Activated CD4-positive, alpha-beta T cell treated with anti-CD3 and anti-CD28 coated beads, Interleukin-10, Interleukin-2, amounts not matched to agents 100 ng/mL and 50 ng/mL, durations not matched to agents 16 hours and 8 hours (primary cell): ENCODE measurements at regions not wholly inside any gene's neighbourhood (a gene's known extent, or its start where the extent isn't known, plus 50 kb on each side); places are given as distances from the start of the nearest gene placed in this dataset.
A peak's percentile ranks its signal among the peaks of the same experiment; 100 is the strongest.
"Not testable (repeated sequence)": the region's sequence is repeated elsewhere in the genome, so short reads cannot be mapped to it uniquely, and the experiment has no call there.

Experiments used
- DNase-seq: peaks from one replicate; pipeline ENCODE4 v3.0.0-alpha.2; 2020

DNA sequence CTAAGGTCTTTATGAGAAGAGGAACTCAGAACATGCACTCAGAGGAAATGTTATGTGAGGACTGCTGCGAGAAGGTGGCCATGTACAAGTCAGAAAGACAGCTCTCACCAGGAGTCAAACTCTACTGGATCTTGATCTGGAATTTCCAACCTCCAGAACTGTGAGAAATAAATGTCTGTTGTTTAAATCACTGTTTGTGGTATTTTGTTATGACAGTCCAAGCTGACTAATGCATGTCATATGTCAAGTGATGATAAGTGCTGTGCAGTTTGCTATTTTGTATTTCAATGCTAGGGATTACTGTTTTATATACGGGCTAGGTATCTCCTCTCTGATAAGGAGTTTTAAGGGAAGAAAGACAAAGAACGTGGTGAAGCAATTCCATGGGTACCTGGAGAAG lies 162.3 kb downstream of the CPEB2 start:
- DNase-seq, result no peak

DNA sequence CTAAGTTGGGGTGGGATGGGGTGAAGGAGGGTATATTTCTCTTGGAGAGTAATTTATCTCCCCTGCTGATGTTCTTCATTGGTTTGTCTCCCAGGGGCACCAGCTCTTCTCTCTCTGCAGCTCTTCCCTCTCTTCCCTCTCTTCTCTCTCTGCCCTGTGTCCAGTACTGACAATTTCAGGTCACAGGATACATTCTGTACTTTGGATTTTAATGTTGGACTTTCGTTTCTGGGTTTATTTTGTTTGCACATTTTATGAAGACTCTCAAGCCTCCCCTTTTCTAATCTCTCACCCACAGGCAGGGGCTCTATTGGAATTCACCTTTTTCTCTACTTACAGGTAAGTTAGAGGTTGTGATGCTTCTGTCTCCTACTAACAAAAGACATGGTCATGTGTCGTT lies 165.5 kb downstream of the CPEB2 start:
- DNase-seq, result no peak

DNA sequence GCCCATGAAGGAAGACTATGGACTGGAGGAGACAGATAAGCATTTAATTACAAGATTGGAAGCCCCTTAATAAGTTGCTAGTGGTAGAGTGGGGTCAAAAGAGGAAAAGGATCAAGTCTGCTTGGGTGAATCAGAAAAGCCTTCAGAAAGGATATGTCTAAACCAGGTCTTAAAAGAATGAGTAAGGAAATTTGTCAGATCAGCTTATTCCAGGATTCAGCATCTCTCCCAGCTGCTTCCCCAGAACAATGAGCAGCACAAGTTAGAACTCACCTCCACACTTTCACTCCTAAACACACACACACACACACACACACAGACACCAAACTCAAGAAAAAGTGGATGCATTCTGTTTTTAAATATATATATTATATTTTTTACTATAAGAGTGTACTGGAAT lies 166.5 kb downstream of the CPEB2 start:
- DNase-seq, result no peak

DNA sequence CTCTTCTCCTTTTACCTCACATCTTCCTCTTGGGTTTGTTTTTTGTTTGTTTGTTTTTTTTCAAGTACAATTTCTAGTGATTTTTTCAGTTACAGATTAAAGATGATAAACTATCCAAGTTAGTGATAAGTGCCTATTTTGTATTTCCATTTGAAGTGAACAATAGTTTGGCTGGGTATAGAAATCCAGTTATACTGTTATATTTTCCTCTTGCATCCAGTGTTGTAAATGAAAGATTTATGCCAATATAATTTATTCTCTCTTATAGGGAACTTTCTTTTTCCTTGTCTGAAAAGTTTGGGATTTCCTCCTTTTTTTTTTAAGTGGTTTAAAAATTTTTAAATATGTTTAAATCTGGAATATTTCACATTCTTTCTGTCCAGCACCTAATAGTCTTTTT lies 169.4 kb downstream of the CPEB2 start:
- DNase-seq, result no peak

DNA sequence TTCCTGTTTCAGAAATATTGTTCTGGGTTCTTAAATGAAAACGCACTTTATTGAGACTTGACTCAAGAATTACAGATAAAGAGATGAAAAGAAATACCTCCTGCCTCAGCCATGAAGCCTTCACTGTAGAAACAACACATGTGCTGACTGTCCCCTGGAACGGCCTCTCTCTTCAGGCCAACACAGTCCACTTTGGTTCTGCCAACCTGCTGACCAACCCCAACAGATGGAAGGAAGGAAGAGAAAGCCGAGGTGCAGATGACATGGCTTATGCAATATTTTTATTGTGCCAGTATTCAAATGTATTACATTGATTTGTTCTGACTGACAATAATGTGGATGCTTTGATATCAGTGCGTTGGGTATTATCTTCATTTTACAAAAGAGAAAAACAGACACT lies 171.0 kb downstream of the CPEB2 start:
- no peak for DNase-seq

DNA sequence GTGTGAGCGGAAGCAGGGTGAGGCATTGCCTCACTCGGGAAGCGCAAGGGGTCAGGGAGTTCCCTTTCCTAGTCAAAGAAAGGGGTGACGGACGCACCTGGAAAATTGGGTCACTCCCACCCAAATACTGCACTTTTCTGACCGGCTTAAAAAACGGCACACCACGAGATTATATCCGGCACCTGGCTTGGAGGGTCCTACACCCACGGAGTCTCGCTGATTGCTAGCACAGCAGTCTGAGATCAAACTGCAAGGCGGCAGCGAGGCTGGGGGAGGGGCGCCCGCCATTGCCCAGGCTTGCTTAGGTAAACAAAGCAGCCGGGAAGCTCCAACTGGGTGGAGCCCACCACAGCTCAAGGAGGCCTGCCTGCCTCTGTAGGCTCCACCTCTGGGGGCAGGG lies 171.9 kb downstream of the CPEB2 start:
- not testable (repeated sequence) for DNase-seq

DNA sequence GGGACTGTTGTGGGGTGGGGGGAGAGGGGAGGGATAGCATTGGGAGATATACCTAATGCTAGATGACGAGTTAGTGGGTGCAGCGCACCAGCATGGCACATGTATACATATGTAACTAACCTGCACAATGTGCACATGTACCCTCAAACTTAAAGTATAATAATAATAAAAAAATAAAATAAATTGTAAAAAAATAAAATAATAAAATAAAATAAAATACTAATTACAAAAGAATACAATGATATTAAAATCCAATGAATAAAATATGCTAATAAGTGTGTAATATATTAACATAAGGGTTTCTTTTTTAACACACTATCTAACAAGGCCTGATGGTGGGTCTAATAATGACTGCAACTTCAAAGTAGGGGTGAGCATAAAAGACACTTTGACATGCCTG lies 177.6 kb downstream of the CPEB2 start:
- DNase-seq, result not testable (repeated sequence)

DNA sequence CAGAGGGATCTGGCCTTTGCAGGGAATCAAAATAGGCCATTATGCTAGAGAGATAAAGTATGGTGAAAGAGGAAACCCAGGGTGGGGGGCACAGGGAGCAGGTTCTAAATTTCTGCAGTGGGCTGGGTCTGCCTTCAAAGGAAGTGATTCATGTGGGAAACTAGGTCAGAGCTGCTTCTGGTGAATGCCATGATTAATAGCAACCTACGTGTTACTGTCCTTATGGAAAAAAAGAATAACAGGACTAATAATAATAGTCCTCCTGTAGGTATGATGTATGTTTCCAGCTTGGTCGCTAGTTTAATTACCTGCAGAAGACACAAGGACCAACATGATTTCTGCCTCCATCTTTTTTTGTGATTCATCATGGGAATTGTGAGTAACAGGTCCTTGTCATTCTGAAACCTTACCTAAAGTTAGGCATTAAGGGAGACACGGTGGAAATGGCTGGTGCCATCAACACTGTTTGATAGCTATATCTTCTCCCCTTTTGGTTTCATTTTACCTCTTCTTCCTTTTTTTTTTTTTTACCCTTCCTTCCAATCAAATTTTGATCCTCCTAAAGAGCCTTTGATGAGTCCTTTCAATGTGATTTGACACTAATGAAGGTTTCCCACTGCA lies 180.4 kb downstream of the CPEB2 start:
- DNase-seq, result peak; percentile 67

DNA sequence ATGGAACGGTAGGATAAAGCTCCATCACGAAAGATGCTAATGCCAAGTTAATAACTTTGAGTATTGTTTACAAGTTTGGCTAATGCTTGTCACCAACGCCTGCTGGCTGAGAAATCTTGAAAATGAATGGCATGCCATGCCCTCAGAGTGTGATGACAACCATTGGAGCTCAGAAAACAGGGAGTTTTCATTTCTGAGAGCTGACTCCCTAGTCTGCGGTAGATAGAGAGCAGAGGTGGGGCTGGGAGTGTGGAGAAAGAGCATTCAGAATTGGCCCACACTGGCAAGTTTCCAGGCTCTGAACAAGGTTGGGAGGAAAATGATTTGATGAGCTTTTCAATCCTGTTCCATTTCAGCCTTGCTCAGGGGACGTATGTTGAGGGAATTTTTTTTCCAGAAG lies 183.9 kb downstream of the CPEB2 start:
- no peak for DNase-seq

DNA sequence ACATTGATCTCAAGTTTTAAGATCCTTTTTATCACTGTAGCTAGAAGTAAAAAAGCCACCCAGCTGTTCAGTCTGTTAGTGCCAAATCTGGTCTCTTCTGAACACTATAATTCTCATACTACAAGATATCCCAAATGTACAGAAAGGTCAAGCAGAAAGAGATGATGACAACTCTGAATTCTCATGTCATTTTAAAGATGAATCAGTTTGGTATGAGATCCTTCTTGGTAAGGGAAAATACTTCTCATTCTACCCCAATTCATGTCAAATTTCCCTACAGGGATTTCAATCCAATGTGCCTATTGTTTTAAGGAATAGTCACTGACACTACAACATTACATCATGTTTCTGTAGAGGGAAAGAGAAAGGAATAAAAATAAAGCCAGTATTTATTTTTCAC lies 184.5 kb downstream of the CPEB2 start:
- no peak for DNase-seq

DNA sequence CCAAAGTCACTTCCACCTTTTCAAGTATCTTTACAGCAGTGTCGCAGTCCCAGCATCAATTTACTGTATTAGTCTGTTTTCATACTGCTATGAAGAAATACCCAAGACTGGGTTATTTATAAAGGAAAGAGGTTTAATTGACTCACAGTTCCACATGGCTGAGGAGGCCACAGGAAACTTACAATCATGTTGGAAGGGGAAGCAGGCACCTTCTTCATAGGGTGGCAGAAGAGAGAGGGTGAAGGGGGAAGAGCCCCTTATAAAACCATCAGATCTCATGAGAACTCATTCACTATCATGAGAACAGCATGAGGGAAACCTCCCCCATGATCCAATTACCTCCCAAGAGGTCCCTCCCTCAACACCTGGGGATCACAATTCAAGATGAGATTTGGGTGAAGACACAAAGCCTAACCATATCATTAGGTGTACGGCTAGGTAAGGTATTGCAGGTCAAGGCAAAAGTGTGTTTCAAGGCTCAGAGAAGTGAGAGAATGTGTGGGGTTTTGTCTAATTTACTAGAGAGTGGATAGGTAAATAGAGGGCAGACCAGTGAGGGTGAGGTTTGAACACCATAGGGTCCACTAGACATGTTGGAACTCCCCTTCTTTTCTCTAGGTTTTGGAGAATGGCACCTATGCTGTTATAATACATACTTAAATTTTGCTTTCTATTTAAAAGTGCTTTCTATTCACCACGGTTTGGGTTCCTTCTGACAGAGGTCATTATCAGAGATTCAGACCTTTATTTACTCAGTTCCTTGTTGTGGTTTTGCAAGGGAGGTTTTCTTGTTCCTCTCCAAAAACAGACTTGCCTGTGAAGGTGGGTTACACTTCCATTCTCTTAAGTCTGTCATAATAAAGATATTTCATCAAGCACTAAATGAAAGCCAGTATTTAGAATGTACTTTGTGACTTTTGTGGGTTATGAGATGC lies 186.6 kb downstream of the CPEB2 start:
- no peak for DNase-seq

DNA sequence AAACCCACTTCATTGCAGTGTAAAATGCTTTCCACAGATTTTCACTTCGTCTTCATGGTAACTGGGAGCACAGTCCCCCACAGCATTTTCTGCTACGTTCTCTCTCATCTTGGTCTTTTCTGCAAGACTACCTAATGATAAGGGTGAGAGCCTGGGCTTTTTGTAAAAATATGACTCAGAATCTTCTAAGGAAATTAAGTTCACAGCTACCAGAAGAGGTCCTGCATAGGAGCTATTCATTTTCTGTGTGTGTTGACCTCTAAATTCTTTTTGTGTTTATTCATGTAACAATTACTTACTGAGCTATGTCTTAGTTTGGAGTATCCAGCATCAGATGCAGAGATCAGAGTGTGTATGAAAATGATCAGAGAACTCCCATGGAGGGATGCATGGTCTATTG lies 192.2 kb downstream of the CPEB2 start:
- DNase-seq, result no peak

DNA sequence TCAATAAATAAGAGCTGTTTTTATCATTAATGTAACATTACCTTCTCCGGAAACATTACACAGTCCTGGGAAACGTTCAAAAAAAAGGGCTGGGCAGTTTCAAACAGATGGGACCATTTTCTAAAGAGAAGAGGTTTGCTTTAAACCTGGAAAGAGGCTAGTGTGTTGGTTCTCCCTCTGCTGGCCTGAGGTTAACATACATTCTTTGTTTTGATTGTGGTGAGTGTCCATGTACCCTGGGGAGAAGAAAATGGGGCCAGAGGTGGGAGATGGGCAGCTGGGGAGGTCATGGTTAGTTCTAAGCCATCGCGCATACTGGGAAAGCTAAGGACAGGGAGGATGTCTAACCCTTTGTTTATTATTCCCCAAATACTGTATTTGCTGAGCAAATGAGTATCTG lies 194.7 kb downstream of the CPEB2 start:
- DNase-seq, result no peak

DNA sequence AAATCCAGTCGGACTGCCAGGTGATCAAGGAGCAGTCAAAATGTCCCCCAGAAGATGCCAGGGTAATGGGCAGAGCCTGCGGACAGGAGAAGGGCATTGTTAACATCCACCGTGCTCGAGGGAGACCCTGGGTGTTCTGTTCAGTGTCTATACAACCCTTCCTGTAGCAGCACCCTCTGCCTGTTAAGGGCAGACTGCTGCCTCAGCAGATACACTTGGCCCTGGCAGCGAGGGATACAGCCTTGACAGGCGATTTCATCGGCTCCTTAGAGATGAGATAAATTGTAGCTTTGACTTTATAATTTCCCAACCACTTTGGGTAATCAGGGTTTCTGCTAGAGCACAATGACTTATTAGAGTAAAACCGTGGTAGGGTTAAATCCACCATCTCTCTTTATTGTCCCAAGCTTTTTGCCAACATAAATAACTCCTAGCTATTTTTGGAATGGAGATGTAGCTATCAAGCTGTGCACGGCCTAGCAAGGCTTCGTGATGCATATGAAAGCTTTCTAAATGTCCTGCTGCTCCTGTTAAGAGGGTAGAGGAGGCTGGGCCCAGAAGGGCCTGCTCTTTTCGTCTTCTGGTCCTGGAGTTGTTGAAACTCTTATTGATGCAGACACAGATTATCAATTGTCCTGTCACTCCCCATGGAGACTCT lies 195.9 kb downstream of the CPEB2 start:
- DNase-seq, result no peak

DNA sequence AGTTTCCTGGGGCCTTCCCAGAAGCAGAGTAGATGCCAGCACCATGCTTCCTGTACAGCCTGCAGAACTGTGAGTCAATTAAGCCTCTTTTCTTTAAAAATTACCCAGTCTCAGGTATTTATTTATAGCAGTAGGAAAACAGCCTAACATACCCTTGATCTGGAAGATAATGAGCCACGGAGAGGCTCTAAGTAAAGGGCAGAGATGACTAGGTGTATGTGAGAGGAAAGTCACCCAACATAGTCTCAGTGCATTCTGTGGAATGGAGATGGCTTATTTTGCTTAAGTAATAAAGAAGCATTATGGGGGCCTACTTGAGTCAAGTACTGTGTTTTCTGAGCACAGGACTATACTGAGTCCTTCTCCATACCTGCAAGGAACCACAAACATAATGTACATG lies 199.5 kb downstream of the CPEB2 start:
- no peak for DNase-seq

DNA sequence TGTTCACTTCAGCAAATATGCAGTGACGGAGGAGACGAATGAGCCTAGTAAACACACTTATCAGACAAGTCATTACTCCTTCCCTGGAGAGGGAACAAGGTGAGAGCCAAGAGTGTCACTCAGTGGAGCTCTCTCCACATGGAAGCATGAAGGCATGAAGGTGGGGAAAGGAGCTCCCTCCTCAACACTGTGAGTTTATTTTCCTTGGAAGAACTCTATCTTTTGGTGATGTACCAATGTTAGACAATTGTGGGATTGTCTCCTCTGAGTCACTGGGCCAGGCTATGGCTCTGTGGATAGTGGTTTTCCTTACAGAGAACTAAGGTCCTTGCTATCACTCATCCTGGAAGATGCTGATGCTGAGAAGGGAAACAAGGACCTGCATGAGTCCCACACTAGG lies 200.2 kb downstream of the CPEB2 start:
- DNase-seq, result no peak

DNA sequence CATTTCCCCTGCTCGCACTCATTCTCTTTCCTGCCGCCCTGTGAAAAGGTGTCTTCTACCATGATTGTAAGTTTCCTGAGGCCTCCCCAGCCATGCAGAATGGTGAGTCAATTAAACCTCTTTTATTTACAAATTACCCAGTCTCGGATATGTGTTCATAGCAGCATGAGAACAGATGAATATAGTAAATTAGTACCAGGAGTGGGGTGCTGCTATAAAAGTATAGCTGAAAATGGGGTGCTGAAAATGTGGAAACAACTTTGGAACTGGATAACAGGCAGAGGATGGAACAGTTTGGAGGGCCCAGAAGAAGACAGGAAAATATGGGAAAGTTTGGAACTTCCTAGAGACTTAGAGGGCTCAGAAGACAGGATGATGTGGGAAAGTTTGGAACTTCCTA lies 204.2 kb downstream of the CPEB2 start:
- not testable (repeated sequence) for DNase-seq

DNA sequence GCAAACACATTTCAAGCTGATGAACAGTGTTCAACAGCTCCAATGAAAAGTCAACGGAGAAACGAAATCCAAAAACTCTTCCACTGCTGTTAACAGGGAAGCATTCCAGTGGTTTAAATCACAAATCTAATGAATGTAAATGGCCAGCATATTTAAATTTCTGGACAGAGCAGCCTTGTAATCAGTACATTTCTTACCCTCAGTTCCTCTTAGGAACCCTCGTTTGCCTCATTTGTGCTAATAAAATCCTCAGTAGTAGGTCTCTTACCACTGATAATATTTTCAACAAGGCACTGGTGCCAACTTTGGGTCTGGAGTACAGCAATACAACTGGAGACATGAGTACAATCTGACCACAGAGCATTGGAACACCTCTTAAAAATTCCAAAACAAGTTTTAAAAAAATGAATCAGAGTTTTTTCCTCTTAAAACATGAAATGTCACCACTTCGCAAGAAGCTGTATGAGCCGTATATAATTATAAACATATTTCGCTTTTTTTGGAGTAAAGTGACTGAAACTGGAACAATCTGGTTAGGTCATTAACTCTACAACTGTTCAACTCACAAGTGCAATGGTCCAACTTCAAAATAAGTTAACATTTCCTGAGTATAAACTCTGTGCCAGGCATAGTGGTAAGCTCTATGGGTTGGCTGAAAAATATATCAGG lies 211.2 kb downstream of the CPEB2 start:
- no peak for DNase-seq

DNA sequence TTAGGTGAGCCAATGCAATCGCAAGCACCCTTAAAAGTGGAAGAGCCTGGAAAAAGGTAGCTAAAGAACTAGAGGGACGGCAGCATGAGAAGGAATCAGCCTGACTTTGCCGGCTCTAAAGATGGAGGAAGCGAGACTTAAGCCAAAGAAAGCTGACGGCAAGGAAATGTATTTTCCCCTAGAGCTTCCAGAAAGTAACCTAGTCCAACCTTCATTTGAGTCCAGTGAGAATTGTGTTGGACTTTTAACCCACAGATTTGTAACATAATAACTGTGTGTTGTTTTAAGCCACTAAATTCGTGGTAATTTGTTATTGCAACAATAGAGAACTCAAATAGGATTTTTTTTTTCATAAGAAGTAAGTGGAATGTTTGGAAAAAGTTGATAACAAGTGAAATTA lies 212.7 kb upstream of the C1QTNF7 start:
- DNase-seq, result no peak

DNA sequence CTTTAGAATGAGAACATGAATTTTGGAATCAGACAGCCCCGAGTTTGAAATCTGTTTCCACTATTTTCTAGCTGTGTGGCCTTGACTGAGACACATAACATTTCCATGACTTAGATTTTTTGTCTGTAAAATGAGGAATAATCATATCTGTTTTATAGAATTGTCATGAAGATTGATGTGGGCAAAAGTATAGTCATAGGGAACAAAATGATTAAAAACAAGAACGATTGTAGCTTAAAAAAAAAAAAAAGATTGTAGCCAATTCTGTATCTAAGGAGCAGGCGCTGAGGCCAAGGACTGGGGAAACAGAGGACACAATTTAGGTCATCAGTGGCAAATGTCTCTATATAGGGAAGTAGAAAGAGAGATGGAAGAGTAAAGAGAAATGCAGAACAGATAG lies 201.6 kb upstream of the C1QTNF7 start:
- no peak for DNase-seq

DNA sequence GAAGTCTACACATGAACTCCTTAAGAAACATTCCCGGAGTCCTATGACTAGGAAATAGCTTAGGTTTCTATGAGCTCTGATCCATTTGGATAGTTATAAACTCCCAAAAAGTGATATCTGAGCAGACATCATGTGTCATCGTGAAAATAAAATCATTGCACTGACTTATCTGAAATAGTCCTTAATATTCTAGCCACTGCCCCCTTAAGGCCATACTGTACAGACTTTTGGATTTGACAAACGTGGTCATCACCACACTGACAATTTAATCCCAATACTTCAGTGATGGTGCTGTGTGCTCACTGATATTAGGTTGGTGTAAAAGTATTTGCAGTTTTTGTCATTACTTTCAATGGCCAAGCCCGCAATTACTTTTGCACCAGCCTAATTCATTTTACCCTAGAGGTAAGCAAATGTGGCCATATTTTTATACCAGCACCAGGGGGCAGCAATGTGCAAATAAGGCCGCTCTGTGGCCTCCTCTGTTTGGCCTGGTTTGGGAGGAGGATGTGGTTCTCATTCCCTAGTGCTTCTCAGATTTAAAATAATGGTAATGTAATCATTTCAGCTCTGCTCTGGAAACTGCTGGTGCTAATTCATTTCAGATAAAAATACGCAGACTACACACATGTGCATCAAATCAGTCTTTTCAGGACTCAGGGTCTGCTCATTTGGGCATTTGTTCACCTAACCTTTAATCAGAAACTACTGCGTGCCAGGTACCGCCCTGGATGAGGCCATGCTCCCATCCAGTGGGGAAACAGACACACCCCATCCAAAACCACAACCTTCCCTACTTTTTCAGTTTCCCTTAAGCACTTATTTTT lies 196.4 kb upstream of the C1QTNF7 start:
- peak; percentile 81 for DNase-seq
